PC-9 (cell line): ENCODE measurements at regions not wholly inside any gene's neighbourhood (a gene's known extent, or its start where the extent isn't known, plus 50 kb on each side); places are given as distances from the start of the nearest gene placed in this dataset.
"Not testable (repeated sequence)": the region's sequence is repeated elsewhere in the genome, so short reads cannot be mapped to it uniquely, and the experiment has no call there.

ENCODE experiments used
- EZH2 ChIP-seq: fragments of 200-600 bp; sonication (generic); IDR thresholded peaks from 2 replicates; pipeline ENCODE4 v1.8.0; 2017; ENCODE audit warnings: antibody characterized with exemption, low read depth
- TF ChIP-seq, protein P1 (sequence below): fragments of 200-600 bp; sonication (generic); conservative IDR thresholded peaks from 2 replicates; pipeline ENCODE4 v1.6.1; 2017; ENCODE audit warnings: mixed run types, antibody characterized with exemption, mild to moderate bottlenecking, moderate library complexity

GRCh38 chr5:104546871-104547270, 984.3 kb upstream of the NUDT12 start:
- TF ChIP-seq, protein P1, sequence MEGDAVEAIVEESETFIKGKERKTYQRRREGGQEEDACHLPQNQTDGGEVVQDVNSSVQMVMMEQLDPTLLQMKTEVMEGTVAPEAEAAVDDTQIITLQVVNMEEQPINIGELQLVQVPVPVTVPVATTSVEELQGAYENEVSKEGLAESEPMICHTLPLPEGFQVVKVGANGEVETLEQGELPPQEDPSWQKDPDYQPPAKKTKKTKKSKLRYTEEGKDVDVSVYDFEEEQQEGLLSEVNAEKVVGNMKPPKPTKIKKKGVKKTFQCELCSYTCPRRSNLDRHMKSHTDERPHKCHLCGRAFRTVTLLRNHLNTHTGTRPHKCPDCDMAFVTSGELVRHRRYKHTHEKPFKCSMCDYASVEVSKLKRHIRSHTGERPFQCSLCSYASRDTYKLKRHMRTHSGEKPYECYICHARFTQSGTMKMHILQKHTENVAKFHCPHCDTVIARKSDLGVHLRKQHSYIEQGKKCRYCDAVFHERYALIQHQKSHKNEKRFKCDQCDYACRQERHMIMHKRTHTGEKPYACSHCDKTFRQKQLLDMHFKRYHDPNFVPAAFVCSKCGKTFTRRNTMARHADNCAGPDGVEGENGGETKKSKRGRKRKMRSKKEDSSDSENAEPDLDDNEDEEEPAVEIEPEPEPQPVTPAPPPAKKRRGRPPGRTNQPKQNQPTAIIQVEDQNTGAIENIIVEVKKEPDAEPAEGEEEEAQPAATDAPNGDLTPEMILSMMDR: not testable (repeated sequence)
- not testable (repeated sequence) for TF ChIP-seq EZH2
